IMR-90 (cell line): ENCODE measurements at regions not wholly inside any gene's neighbourhood (a gene's known extent, or its start where the extent isn't known, plus 50 kb on each side); places are given as distances from the start of the nearest gene placed in this dataset.

Experiments
- ATAC-seq: fragments of 200-7000 bp; cut with Tn5 transposase; 2 replicates; pipeline ENCODE4 v1.9.1; 2020; ENCODE audit warnings: low read depth, mild to moderate bottlenecking, moderate library complexity
- BruUV-seq: library from RNA; stranded (reverse); fragments of 400-500 nt; replicated peaks from 2 replicates; lab custom pipeline; 2021; lab: Mats Ljungman, UMichigan
- CTCF ChIA-PET: fragments of 300-600 bp; formaldehyde crosslinking; extraction: SDS; loops from one replicate; lab custom pipeline; 2021; ENCODE audit warnings: antibody characterized with exemption; lab: Yijun Ruan, JAX
- POLR2A ChIA-PET: fragments of 300-600 bp; sonication (Branson Sonifier 250); formaldehyde crosslinking; loops from one replicate; lab custom pipeline; 2022; ENCODE audit warnings: antibody characterized with exemption; ENCODE audit not compliant: unreplicated experiment; lab: Charles Lee
- DNase-seq: peaks from one replicate; pipeline ENCODE4 v3.0.0; 2013
- H2AFZ ChIP-seq: replicated peaks from 2 replicates; pipeline ENCODE3; 2013; ENCODE audit warnings: low read length, mild to moderate bottlenecking; ENCODE audit not compliant: poor library complexity
- H2AK5ac ChIP-seq: 2 replicates; pipeline ENCODE4 v1.6.1; 2013; ENCODE audit warnings: low read depth, low read length, inconsistent platforms
- H2AK9ac ChIP-seq: replicated peaks from 2 replicates; pipeline ENCODE3; 2013; ENCODE audit warnings: mild to moderate bottlenecking, low read depth, low read length, moderate library complexity; ENCODE audit not compliant: poor library complexity
- H2BK120ac ChIP-seq: 2 replicates; pipeline ENCODE4 v1.6.1; 2013; ENCODE audit warnings: low read depth, low read length, inconsistent platforms
- H2BK15ac ChIP-seq: 3 replicates; pipeline ENCODE4 v1.6.1; 2013; ENCODE audit warnings: low read depth, low read length, inconsistent platforms
- H2BK20ac ChIP-seq: 2 replicates; pipeline ENCODE4 v1.6.1; 2013; ENCODE audit warnings: low read depth, mild to moderate bottlenecking, inconsistent platforms, low read length, moderate library complexity
- H2BK5ac ChIP-seq: 2 replicates; pipeline ENCODE4 v1.6.1; 2013; ENCODE audit warnings: mild to moderate bottlenecking, low read depth, low read length, inconsistent platforms; ENCODE audit not compliant: poor library complexity, severe bottlenecking
- H3K14ac ChIP-seq: replicated peaks from 2 replicates; pipeline ENCODE4 v1.6.1; 2013; ENCODE audit warnings: low read depth, low read length, inconsistent platforms
- H3K18ac ChIP-seq: 2 replicates; pipeline ENCODE4 v1.6.1; 2013; ENCODE audit warnings: low read depth, low read length, control low read depth
- H3K23ac ChIP-seq: 2 replicates; pipeline ENCODE4 v1.6.1; 2013; ENCODE audit warnings: low read depth, low read length, inconsistent platforms
- H3K27ac ChIP-seq: 2 replicates; pipeline ENCODE4 v1.5.1; 2013; ENCODE audit warnings: mild to moderate bottlenecking, control low read depth, low read length; ENCODE audit not compliant: insufficient read depth
- H3K27me3 ChIP-seq: 2 replicates; pipeline ENCODE4 v1.6.1; 2013; ENCODE audit warnings: low read length; ENCODE audit not compliant: control insufficient read depth, insufficient read depth
- H3K36me3 ChIP-seq: 2 replicates; pipeline ENCODE4 v1.6.1; 2013; ENCODE audit warnings: low read length, mixed read lengths; ENCODE audit not compliant: control insufficient read depth, insufficient read depth
- H3K4ac ChIP-seq: 2 replicates; pipeline ENCODE4 v1.6.1; 2013; ENCODE audit warnings: low read depth, low read length, inconsistent platforms
- H3K4me1 ChIP-seq: 2 replicates; pipeline ENCODE4 v1.6.1; 2013; ENCODE audit warnings: low read length, mixed read lengths; ENCODE audit not compliant: control insufficient read depth, insufficient read depth
- H3K4me2 ChIP-seq: 2 replicates; pipeline ENCODE4 v1.6.1; 2013; ENCODE audit warnings: low read depth, mild to moderate bottlenecking, control low read depth, low read length, moderate library complexity
- H3K4me3 ChIP-seq: 2 replicates; pipeline ENCODE4 v1.5.1; 2013; ENCODE audit warnings: low read depth, mild to moderate bottlenecking, control low read depth, low read length, moderate library complexity; ENCODE audit not compliant: insufficient read depth
- H3K56ac ChIP-seq: 2 replicates; pipeline ENCODE4 v1.6.1; 2013; ENCODE audit warnings: low read length, inconsistent platforms; ENCODE audit not compliant: insufficient read depth; ENCODE audit errors: extremely low read depth
- H3K79me1 ChIP-seq, 2 experiments: 2 replicates each; pipeline ENCODE4 v1.6.1; 2013; ENCODE audit warnings: low read length in 2 of 2, inconsistent platforms in 1 of 2, low read depth in 1 of 2
- H3K9ac ChIP-seq: 2 replicates; pipeline ENCODE4 v1.6.1; 2013; ENCODE audit warnings: low read depth, low read length, control low read depth
- H3K9me1 ChIP-seq: 2 replicates; pipeline ENCODE4 v1.6.1; 2013; ENCODE audit warnings: low read length, inconsistent platforms; ENCODE audit not compliant: insufficient read depth
- H3K9me3 ChIP-seq: 2 replicates; pipeline ENCODE4 v1.6.1; 2013; ENCODE audit warnings: low read length; ENCODE audit not compliant: control insufficient read depth, insufficient read depth
- H4K20me1 ChIP-seq: 2 replicates; pipeline ENCODE4 v1.6.1; 2013; ENCODE audit warnings: low read length, inconsistent platforms; ENCODE audit not compliant: insufficient read depth
- H4K5ac ChIP-seq: 2 replicates; pipeline ENCODE4 v1.6.1; 2013; ENCODE audit warnings: mild to moderate bottlenecking, low read depth, low read length, control low read depth
- H4K8ac ChIP-seq, 2 experiments: 2 replicates each; pipeline ENCODE4 v1.6.1; 2013; ENCODE audit warnings: low read depth in 2 of 2, low read length in 2 of 2, control low read depth in 1 of 2, inconsistent platforms in 1 of 2
- H4K91ac ChIP-seq: 2 replicates; pipeline ENCODE4 v1.6.1; 2013; ENCODE audit warnings: low read depth, low read length, inconsistent platforms; ENCODE audit not compliant: insufficient read depth
- MAZ ChIP-seq: IDR thresholded peaks from 2 replicates; pipeline ENCODE4 v1.6.1; 2012; ENCODE audit warnings: low read depth, mild to moderate bottlenecking, low read length, improper control_type of control experiment, moderate library complexity, borderline replicate concordance
- dilution Hi-C: fragments of 300-500 bp; cut with HindIII; formaldehyde crosslinking; loops from one replicate; pipeline ENCODE4 v1.14.3; 2018; ENCODE audit warnings: low sequenced_read_pairs; ENCODE audit not compliant: unreplicated experiment
- in situ Hi-C: fragments of 300-500 bp; cut with MboI; formaldehyde crosslinking; loops from 3 replicates; pipeline ENCODE4 v1.14.3; 2019; ENCODE audit warnings: low sequenced_read_pairs, inconsistent platforms, mixed read lengths
- intact Hi-C: fragments of 100-400 bp; cut with micrococcal nuclease; formaldehyde crosslinking; loops from 2 replicates; pipeline ENCODE4 v1.10.0; 2022

DNA sequence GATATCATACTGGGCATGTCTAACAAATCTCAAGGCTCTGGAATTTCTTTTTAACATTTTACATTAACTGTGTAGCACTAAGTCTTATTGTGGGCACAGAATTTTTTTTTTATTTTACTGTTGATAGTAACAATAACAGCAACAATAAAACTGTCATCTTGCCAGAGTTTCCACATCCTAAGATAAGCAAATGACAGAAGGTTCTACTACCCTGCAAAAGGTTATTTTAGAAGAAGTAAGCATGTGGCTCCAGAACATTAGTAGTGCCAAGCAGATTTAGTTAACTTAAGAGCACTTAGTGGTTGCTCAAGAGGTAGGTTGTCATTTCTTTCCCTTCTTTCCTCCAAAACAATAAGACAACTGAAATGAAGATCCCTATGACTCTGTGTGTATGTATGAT, 743.0 kb upstream of the CBLB start:
- H3K9me3 ChIP-seq = peaks cover 2% of the 10 kb centered on the region; the same call in 1 of the 2 replicates
- ATAC-seq = no peak
- H3K36me3 ChIP-seq = no peaks in the 10 kb centered on the region
- H4K5ac ChIP-seq = no peak overlapping the region
- H3K9me1 ChIP-seq = no peaks in the 10 kb centered on the region
- no peak overlapping the region for H3K27ac ChIP-seq
- intact Hi-C loops = no loop called here
- H2AFZ ChIP-seq = no peak overlapping the region
- no peak for TF ChIP-seq MAZ
- no peak overlapping the region for H2BK15ac ChIP-seq
- H3K4me2 ChIP-seq = no peak overlapping the region
- no peak overlapping the region for H3K23ac ChIP-seq
- no peaks in the 10 kb centered on the region for H4K20me1 ChIP-seq
- DNase-seq = no peak
- no peaks in the 10 kb centered on the region for H3K27me3 ChIP-seq
- no peak overlapping the region for H3K56ac ChIP-seq
- no peaks in the 10 kb centered on the region for H3K79me1 ChIP-seq
- CTCF ChIA-PET = no interaction called here
- no peak overlapping the region for H3K18ac ChIP-seq
- POLR2A ChIA-PET = no interaction called here
- H2BK20ac ChIP-seq = no peak overlapping the region
- no peak overlapping the region for H3K4me3 ChIP-seq
- H3K4ac ChIP-seq = no peak overlapping the region
- no peak overlapping the region for H4K91ac ChIP-seq
- no peak overlapping the region for H2AK5ac ChIP-seq
- BruUV-seq = no TSS peak
- no peak overlapping the region for H2BK5ac ChIP-seq
- H3K14ac ChIP-seq = no peak overlapping the region
- dilution Hi-C loops = no loop called here
- no peak overlapping the region for H2AK9ac ChIP-seq
- H4K8ac ChIP-seq = no peak overlapping the region
- H2BK120ac ChIP-seq = no peak overlapping the region
- peaks cover 4% of the 10 kb centered on the region for H3K4me1 ChIP-seq
- no peak overlapping the region for H3K9ac ChIP-seq
- in situ Hi-C loops = no loop called here
